BJ (cell line): ENCODE measurements at regions not wholly inside any gene's neighbourhood (a gene's known extent, or its start where the extent isn't known, plus 50 kb on each side); places are given as distances from the start of the nearest gene placed in this dataset.

Experiments
- CTCF ChIA-PET: fragments of 350-600 bp; formaldehyde crosslinking; extraction: SDS; loops from one replicate; lab custom pipeline; 2021; ENCODE audit warnings: antibody characterized with exemption, inconsistent platforms; lab: Yijun Ruan, JAX
- POLR2A ChIA-PET: fragments of 300-600 bp; sonication (Branson Sonifier 250); formaldehyde crosslinking; extraction: SDS; loops from one replicate; lab custom pipeline; 2021; ENCODE audit warnings: antibody characterized with exemption; lab: Charles Lee
- DNase-seq: peaks from one replicate; pipeline ENCODE4 v3.0.0-alpha.2; 2011; ENCODE audit warnings: low read depth
- H3K27me3 ChIP-seq: 2 replicates; pipeline ENCODE4 v1.6.0; 2011; ENCODE audit warnings: low read length; ENCODE audit not compliant: control insufficient read depth, insufficient read depth
- H3K36me3 ChIP-seq: 2 replicates; pipeline ENCODE4 v1.5.1; 2011; ENCODE audit warnings: low read length; ENCODE audit not compliant: control insufficient read depth, insufficient read depth
- H3K4me3 ChIP-seq: 2 replicates; pipeline ENCODE4 v1.5.1; 2011; ENCODE audit warnings: low read depth, mild to moderate bottlenecking, control low read depth, low read length
- TF ChIP-seq, protein P1 (sequence below): IDR thresholded peaks from 2 replicates; pipeline ENCODE4 v1.5.1; 2011; ENCODE audit warnings: low read depth, mild to moderate bottlenecking, control low read depth, inconsistent platforms, low read length, moderate library complexity; ENCODE audit not compliant: insufficient read depth

DNA sequence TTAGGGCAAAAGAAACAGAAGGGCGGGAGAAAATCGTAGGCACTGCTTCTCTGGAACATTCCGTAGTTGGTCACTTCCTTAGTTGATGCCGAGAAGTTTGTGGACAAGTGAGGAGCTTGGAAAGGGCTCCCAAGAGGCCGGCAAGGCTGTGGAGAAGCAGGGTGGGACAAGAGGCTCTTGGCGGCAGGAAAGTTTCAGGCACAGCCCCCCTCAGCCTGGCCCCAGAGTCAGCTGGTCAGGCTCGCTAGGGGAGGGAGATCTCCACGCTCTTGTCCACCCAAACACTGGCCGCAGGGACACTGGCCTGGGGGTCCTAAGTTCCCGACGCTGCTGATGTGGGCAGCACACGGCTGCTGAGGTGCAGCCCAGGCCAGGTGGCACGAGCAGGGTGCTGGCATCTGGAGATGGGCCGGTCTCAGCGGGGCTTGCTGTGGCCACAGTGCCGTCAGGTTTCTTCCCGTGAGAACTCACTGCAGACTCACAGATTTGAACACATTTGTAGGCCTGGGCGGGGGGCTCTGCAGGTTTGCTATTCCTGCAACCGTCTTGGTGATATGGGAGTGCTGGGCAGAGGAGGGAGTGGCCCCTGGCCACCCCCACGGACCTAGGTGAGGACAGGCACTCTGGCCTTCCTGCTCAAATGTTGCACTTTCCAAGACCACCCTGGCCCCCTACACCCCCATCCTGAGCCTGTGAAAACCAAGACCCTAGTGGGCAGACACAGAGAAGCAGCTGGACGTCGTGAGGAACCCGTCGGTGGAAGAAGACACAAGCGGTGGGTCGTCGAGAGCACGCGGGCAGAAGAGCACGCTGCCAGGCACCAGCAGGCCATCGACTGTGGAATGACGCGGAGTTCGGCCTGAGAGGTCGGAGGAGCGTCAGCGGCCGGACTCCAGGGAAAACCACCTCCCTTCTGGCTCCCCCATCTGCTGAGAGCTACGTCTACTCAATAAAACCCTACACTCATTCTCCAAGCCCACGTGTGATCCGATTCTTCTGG lies 160.1 kb downstream of the ERMARD start:
- Histone ChIP-seq H3K4me3 (no peak overlapping the region), H3K36me3 (no peaks in the 10 kb centered on the region), H3K27me3 (no peaks in the 10 kb centered on the region)
- no peak for DNase-seq
- TF ChIP-seq, protein P1, sequence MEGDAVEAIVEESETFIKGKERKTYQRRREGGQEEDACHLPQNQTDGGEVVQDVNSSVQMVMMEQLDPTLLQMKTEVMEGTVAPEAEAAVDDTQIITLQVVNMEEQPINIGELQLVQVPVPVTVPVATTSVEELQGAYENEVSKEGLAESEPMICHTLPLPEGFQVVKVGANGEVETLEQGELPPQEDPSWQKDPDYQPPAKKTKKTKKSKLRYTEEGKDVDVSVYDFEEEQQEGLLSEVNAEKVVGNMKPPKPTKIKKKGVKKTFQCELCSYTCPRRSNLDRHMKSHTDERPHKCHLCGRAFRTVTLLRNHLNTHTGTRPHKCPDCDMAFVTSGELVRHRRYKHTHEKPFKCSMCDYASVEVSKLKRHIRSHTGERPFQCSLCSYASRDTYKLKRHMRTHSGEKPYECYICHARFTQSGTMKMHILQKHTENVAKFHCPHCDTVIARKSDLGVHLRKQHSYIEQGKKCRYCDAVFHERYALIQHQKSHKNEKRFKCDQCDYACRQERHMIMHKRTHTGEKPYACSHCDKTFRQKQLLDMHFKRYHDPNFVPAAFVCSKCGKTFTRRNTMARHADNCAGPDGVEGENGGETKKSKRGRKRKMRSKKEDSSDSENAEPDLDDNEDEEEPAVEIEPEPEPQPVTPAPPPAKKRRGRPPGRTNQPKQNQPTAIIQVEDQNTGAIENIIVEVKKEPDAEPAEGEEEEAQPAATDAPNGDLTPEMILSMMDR, result no peak
- CTCF ChIA-PET, result no interaction called here
- POLR2A ChIA-PET, result no interaction called here

DNA sequence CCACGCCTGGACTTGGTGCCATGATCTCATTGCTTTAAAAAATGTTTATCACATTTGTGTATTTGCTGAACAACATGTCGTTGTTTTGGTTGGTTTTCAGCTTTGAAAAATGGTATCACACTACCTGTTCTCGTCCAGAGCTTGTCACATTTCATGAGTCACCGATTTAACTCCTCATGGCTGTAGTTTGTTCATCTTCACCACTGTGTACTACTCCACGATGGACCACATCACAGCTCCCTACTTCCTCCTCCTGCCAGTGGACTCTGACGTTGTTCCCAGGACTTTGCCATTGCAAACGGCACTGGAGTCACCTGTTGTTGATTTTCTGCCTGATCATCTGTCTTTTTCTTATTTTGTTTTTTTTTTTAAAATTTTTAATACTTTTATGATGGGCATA lies 157.7 kb downstream of the ERMARD start:
- CTCF ChIA-PET, result no interaction called here
- no peak for DNase-seq
- H3K36me3 ChIP-seq, result no peaks in the 10 kb centered on the region

DNA sequence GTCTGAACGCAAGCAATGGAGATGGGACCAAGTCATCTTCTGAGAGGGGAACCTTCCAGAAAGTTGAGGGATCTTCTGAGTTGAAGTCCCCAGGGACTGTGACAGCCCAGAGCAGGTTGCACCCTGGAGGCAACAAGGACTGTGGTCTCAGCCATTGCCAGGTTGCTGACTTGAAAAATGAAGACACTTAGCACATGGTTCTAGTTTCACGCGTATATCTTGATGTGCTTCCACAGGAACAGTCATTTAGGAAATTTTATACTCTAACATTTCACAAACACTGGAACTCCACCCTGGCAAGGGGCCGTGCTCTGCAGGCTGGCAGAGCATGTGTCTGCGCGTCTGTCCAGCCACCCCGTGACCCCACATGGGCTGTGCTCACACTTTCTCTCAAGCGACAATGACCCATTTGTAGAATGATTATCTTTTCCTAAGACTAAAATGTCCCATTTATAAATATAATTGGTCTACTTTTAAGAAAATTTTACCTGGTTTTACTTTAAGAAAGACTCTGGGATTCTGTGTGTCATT lies 157.0 kb downstream of the ERMARD start:
- no peak overlapping the region for H3K4me3 ChIP-seq
- POLR2A ChIA-PET, result no interaction called here
- H3K27me3 ChIP-seq, result no peaks in the 10 kb centered on the region
- CTCF ChIA-PET, result no interaction called here
- TF ChIP-seq, protein P1, result no peak
- DNase-seq, result no peak
- no peaks in the 10 kb centered on the region for H3K36me3 ChIP-seq

More for the DNA sequence above, 157.7 kb downstream of the ERMARD start:
- no peaks in the 10 kb centered on the region for H3K27me3 ChIP-seq
- POLR2A ChIA-PET, result no interaction called here
- TF ChIP-seq, protein P1, result no peak
- no peak overlapping the region for H3K4me3 ChIP-seq

DNA sequence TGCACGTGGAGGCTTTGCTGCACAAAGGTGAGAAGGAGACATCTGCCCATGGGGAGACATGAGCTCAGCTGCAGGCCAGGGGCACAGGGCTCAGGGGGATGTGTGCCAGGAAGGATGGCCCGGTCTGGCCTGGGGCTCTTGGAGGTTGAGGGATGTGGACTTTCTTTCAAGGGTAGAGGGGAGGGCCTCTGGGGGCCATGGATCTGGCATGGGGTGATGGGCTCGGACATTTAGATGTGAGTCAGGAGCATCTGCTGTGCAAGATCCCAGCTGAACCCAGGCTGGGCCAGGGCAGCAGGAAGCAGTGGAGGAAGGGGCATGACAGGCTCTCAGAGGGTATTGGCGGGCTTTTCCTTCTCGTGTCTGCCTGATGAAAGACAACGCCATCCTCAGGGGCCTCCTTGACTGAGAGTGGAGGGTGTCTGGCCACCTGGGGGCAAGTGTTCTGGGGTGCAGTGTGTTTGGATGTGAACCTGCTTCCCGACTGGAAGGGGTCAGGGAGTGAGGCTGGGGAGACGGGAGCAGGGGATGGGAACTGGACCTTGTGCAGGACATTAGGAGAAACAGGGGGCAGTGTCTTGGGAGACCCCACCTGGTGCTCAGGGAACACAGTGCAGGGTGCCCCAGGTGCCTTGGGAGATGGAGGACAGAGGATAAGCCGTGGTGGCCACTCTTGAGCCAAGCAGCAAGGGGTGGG lies 156.1 kb downstream of the ERMARD start:
- POLR2A ChIA-PET, result no interaction called here
- DNase-seq, result no peak
- CTCF ChIA-PET, result no interaction called here
- TF ChIP-seq, protein P1, result no peak
- Histone ChIP-seq H3K27me3 (no peaks in the 10 kb centered on the region), H3K4me3 (no peak overlapping the region), H3K36me3 (no peaks in the 10 kb centered on the region)
